CD14-positive monocyte (primary cell): ENCODE measurements at regions not wholly inside any gene's neighbourhood (a gene's known extent, or its start where the extent isn't known, plus 50 kb on each side); places are given as distances from the start of the nearest gene placed in this dataset.

Source experiments
- DNase-seq, 3 donors: peaks; one replicate each; pipeline ENCODE4 v3.0.0-alpha.2; 2011 to 2022
- H2AFZ ChIP-seq: 2 replicates; pipeline ENCODE4 v1.6.0; 2012; ENCODE audit warnings: mild to moderate bottlenecking, low read depth, low read length, inconsistent platforms; ENCODE audit not compliant: insufficient read depth, poor library complexity, severe bottlenecking
- H3K27ac ChIP-seq, 2 donors: 1 replicate in 1 of 2; 2 replicates in 1 of 2; pipeline ENCODE4 v1.5.1; 2012 to 2013; ENCODE audit warnings: low read length in 2 of 2, control low read depth in 1 of 2, inconsistent platforms in 1 of 2, low read depth in 1 of 2, mild to moderate bottlenecking in 1 of 2
- H3K27me3 ChIP-seq, 2 donors: one replicate each; pipeline versions ENCODE4 v1.6.0 to v1.6.1; 2011 to 2013; ENCODE audit warnings: low read length in 2 of 2; ENCODE audit not compliant: control insufficient read depth in 2 of 2, insufficient read depth in 2 of 2
- H3K36me3 ChIP-seq, 2 donors: replicated peaks in 1 of 2; 1 replicate in 1 of 2; 2 replicates in 1 of 2; pipeline versions ENCODE4 v1.5.1 to v1.6.1; 2012 to 2013; ENCODE audit warnings: low read length in 2 of 2, control low read depth in 1 of 2, inconsistent platforms in 1 of 2, mild to moderate bottlenecking in 1 of 2; ENCODE audit not compliant: insufficient read depth in 2 of 2, control insufficient read depth in 1 of 2
- H3K4me1 ChIP-seq, 2 donors: 1 replicate in 1 of 2; 2 replicates in 1 of 2; pipeline versions ENCODE4 v1.5.1 to v1.6.1; 2012 to 2013; ENCODE audit warnings: low read length in 2 of 2, control low read depth in 1 of 2, inconsistent platforms in 1 of 2, mild to moderate bottlenecking in 1 of 2, moderate library complexity in 1 of 2; ENCODE audit not compliant: insufficient read depth in 2 of 2, control insufficient read depth in 1 of 2
- H3K4me2 ChIP-seq: replicated peaks from 2 replicates; pipeline ENCODE3; 2012; ENCODE audit warnings: low read length, moderate library complexity, mild to moderate bottlenecking; ENCODE audit not compliant: poor library complexity, severe bottlenecking; ENCODE audit errors: extremely low read depth
- H3K4me3 ChIP-seq, 3 experiments: fragments of 200-600 bp in 1 of 3; sonication (generic) in 1 of 3; replicated peaks in 1 of 3; 1 replicate in 2 of 3; 2 replicates in 1 of 3; pipeline ENCODE4 v1.5.1; 2011 to 2013; ENCODE audit warnings: low read length in 3 of 3, mild to moderate bottlenecking in 3 of 3, control low read depth in 2 of 3, low read depth in 2 of 3, inconsistent platforms in 1 of 3, moderate library complexity in 1 of 3
- H3K79me2 ChIP-seq: 2 replicates; pipeline ENCODE4 v1.6.0; 2012; ENCODE audit warnings: mild to moderate bottlenecking, control low read depth, inconsistent platforms, low read length, moderate library complexity; ENCODE audit not compliant: insufficient read depth
- H3K9ac ChIP-seq: 2 replicates; pipeline ENCODE4 v1.6.0; 2017; ENCODE audit warnings: low read length, mild to moderate bottlenecking; ENCODE audit not compliant: insufficient read depth, poor library complexity, severe bottlenecking
- H3K9me3 ChIP-seq, 2 donors: replicated peaks in 1 of 2; 1 replicate in 1 of 2; 2 replicates in 1 of 2; pipeline versions ENCODE4 v1.5.1 to v1.6.1; 2012 to 2013; ENCODE audit warnings: low read length in 2 of 2, control low read depth in 1 of 2; ENCODE audit not compliant: control insufficient read depth in 1 of 2, insufficient read depth in 1 of 2
- H4K20me1 ChIP-seq: 2 replicates; pipeline ENCODE4 v1.6.0; 2012; ENCODE audit warnings: mild to moderate bottlenecking, low read length, control low read depth, moderate library complexity; ENCODE audit not compliant: insufficient read depth
- H3K27ac Mint-ChIP-seq, 7 donors: one replicate each; pipeline ENCODE4 v1.8.0; 2020; ENCODE audit warnings: mild to moderate bottlenecking in 7 of 7, mixed read lengths in 7 of 7, moderate library complexity in 6 of 7, inconsistent platforms in 2 of 7
- H3K27me3 Mint-ChIP-seq, 3 donors: one replicate each; pipeline ENCODE4 v1.8.0; 2021 to 2022; ENCODE audit warnings: low read depth in 3 of 3, mild to moderate bottlenecking in 3 of 3, mixed read lengths in 3 of 3, moderate library complexity in 3 of 3, inconsistent platforms in 1 of 3
- H3K36me3 Mint-ChIP-seq, 2 donors: one replicate each; pipeline ENCODE4 v1.8.0; 2020; ENCODE audit warnings: mixed read lengths in 2 of 2, inconsistent platforms in 1 of 2, mild to moderate bottlenecking in 1 of 2
- H3K4me1 Mint-ChIP-seq: one replicate; pipeline ENCODE4 v1.8.0; 2020; ENCODE audit warnings: mild to moderate bottlenecking, mixed read lengths
- H3K4me3 Mint-ChIP-seq, 2 donors: one replicate each; pipeline ENCODE4 v1.8.0; 2020; ENCODE audit warnings: mild to moderate bottlenecking in 2 of 2, mixed read lengths in 2 of 2, moderate library complexity in 1 of 2
- H3K9me3 Mint-ChIP-seq, 7 donors: one replicate each; pipeline ENCODE4 v1.8.0; 2020 to 2022; ENCODE audit warnings: mixed read lengths in 7 of 7, mild to moderate bottlenecking in 6 of 7, moderate library complexity in 6 of 7, inconsistent platforms in 2 of 7
- CTCF ChIP-seq: fragments of 200-600 bp; IDR thresholded peaks from one replicate; pipeline ENCODE4 v1.8.0; 2022; ENCODE audit warnings: antibody characterized with exemption, mild to moderate bottlenecking
- WGBS: methylation state at CpG from one replicate; pipeline ENCODE4 v1.1.5; 2013; ENCODE audit warnings: missing lambda C conversion rate; ENCODE audit not compliant: insufficient coverage; 5-methylcytosine and 5-hydroxymethylcytosine counted together
- intact Hi-C, 2 donors: fragments of 100-400 bp; cut with micrococcal nuclease; formaldehyde crosslinking; loops; one replicate each; pipeline versions ENCODE4 v1.15.0 to v1.15.1; 2023

- Histone ChIP-seq H3K4me3 (no peak overlapping the region), H3K4me2 (no peak overlapping the region), H2AFZ (no peak overlapping the region), H3K36me3 (no peaks in the 10 kb centered on the region), H3K9me3 (peaks cover 0 to 3% of the 10 kb centered on the region in 2 donors), H3K27ac (no peak overlapping the region), H3K9ac (no peak overlapping the region), H4K20me1 (no peaks in the 10 kb centered on the region), H3K27me3 (no peaks in the 10 kb centered on the region), H3K79me2 (no peaks in the 10 kb centered on the region), H3K4me1 (no peaks in the 10 kb centered on the region)
- 91% methylated on average over 1 of the region's 1 CpG for WGBS
- H3K9me3 Mint-ChIP-seq, result peaks cover 0 to 7% (median 2%) of the 10 kb centered on the region in 7 donors
- peaks cover 6 to 8% (median 6%) of the 10 kb centered on the region in 3 donors for H3K27me3 Mint-ChIP-seq
- H3K4me1 Mint-ChIP-seq, result no peaks in the 10 kb centered on the region
- no peak for TF ChIP-seq CTCF
- H3K4me3 Mint-ChIP-seq, result no peak overlapping the region
- DNase-seq, result no peak
- intact Hi-C loops, result no loop called here
- H3K27ac Mint-ChIP-seq, result no peak overlapping the region
- no peaks in the 10 kb centered on the region for H3K36me3 Mint-ChIP-seq
Measured at GRCh38 chr2:2740238-2740775, 409.2 kb upstream of the MYT1L start.

GRCh38 chr2:2739231-2739795, 408.2 kb upstream of the MYT1L start:
- H3K9me3 Mint-ChIP-seq, result peaks cover 0 to 4% (median 0%) of the 10 kb centered on the region in 7 donors
- no peak overlapping the region for H3K4me3 ChIP-seq
- TF ChIP-seq CTCF, result no peak
- H3K9ac ChIP-seq, result no peak overlapping the region
- no peak overlapping the region for H2AFZ ChIP-seq
- DNase-seq, result no peak
- no peaks in the 10 kb centered on the region for H3K36me3 ChIP-seq
- no peaks in the 10 kb centered on the region for H3K27me3 ChIP-seq
- H3K4me1 Mint-ChIP-seq, result no peaks in the 10 kb centered on the region
- no peaks in the 10 kb centered on the region for H3K4me1 ChIP-seq
- H3K27me3 Mint-ChIP-seq, result peaks cover 6 to 10% (median 8%) of the 10 kb centered on the region in 3 donors
- H3K4me2 ChIP-seq, result no peak overlapping the region
- no peaks in the 10 kb centered on the region for H4K20me1 ChIP-seq
- H3K4me3 Mint-ChIP-seq, result no peak overlapping the region
- H3K27ac ChIP-seq, result no peak overlapping the region
- intact Hi-C loops, result no loop called here
- no peaks in the 10 kb centered on the region for H3K79me2 ChIP-seq
- H3K36me3 Mint-ChIP-seq, result no peaks in the 10 kb centered on the region
- no peaks in the 10 kb centered on the region for H3K9me3 ChIP-seq
- 88% methylated on average over 8 of the region's 9 CpGs for WGBS
- H3K27ac Mint-ChIP-seq, result no peak overlapping the region
